GM12878 (cell line): ENCODE measurements at regions not wholly inside any gene's neighbourhood (a gene's known extent, or its start where the extent isn't known, plus 50 kb on each side); places are given as distances from the start of the nearest gene placed in this dataset.

Experiments
- ATAC-seq: fragments of 200-7000 bp; cut with Tn5 transposase; 3 replicates; pipeline ENCODE4 v1.9.1; 2020; ENCODE audit warnings: mild to moderate bottlenecking, moderate library complexity
- BruUV-seq: library from RNA; stranded (reverse); fragments of 400-500 nt; replicated peaks from 2 replicates; lab custom pipeline; 2021; lab: Mats Ljungman, UMichigan
- CTCF ChIA-PET: fragments of 300-600 bp; sonication (Branson Sonifier 250); formaldehyde crosslinking; extraction: SDS; loops from one replicate; lab custom pipeline; 2021; ENCODE audit warnings: inconsistent platforms; lab: Yijun Ruan, JAX
- POLR2A ChIA-PET: fragments of 350-600 bp; formaldehyde crosslinking; extraction: SDS; loops from one replicate; lab custom pipeline; 2021; ENCODE audit warnings: inconsistent platforms; lab: Charles Lee
- RAD21 ChIA-PET: fragments of 300-600 bp; sonication (Branson Sonifier 250); formaldehyde crosslinking; loops from one replicate; lab custom pipeline; 2023; ENCODE audit warnings: antibody characterized with exemption; ENCODE audit not compliant: unreplicated experiment; lab: Charles Lee
- SMC1A ChIA-PET: fragments of 300-600 bp; sonication (Branson Sonifier 250); formaldehyde crosslinking; loops from one replicate; lab custom pipeline; 2023; ENCODE audit not compliant: unreplicated experiment, uncharacterized antibody; lab: Charles Lee
- DNase-seq: peaks from one replicate; pipeline ENCODE4 v3.0.0-alpha.2; 2011; ENCODE audit warnings: low read depth, low spot score
- FAIRE-seq: peaks from 3 replicates; lab custom pipeline; 2011; peaks lifted over from hg19 to GRCh38; lab: Jason Lieb, UNC
- H2AFZ ChIP-seq: 2 replicates; pipeline ENCODE4 v1.6.0; 2011; ENCODE audit warnings: low read depth, low read length, control low read depth; ENCODE audit not compliant: control insufficient read depth
- H3K27ac ChIP-seq: 2 replicates; pipeline ENCODE4 v1.5.1; 2011; ENCODE audit warnings: control low read depth; ENCODE audit not compliant: control insufficient read depth, insufficient read depth
- H3K27me3 ChIP-seq, 2 experiments: replicated peaks in 1 of 2; 2 replicates each; pipeline versions ENCODE4 v1.6.0 to v1.6.1; 2011; ENCODE audit warnings: low read length in 1 of 2; ENCODE audit not compliant: control insufficient read depth in 2 of 2, insufficient read depth in 2 of 2
- H3K36me3 ChIP-seq, 2 experiments: 2 replicates each; pipeline ENCODE4 v1.5.1; 2011; ENCODE audit warnings: low read length in 1 of 2; ENCODE audit not compliant: control insufficient read depth in 2 of 2, insufficient read depth in 2 of 2
- H3K4me1 ChIP-seq: 2 replicates; pipeline ENCODE4 v1.6.1; 2011; ENCODE audit warnings: mild to moderate bottlenecking, low read length, moderate library complexity, mixed read lengths; ENCODE audit not compliant: control insufficient read depth, insufficient read depth
- H3K4me2 ChIP-seq: 2 replicates; pipeline ENCODE4 v1.6.0; 2011; ENCODE audit warnings: control low read depth; ENCODE audit not compliant: control insufficient read depth, insufficient read depth
- H3K4me3 ChIP-seq: fragments of 200-600 bp; sonication (generic); 2 replicates; pipeline ENCODE4 v1.5.1; 2016
- H3K79me2 ChIP-seq: 2 replicates; pipeline ENCODE4 v1.6.0; 2011; ENCODE audit warnings: low read length; ENCODE audit not compliant: control insufficient read depth, insufficient read depth
- H3K9ac ChIP-seq: 2 replicates; pipeline ENCODE4 v1.8.0; 2011; ENCODE audit warnings: low read length, control low read depth, mixed read lengths; ENCODE audit not compliant: control insufficient read depth, insufficient read depth
- H3K9me3 ChIP-seq: replicated peaks from 3 replicates; pipeline ENCODE4 v1.5.1; 2011; ENCODE audit warnings: mild to moderate bottlenecking, low read length; ENCODE audit not compliant: control insufficient read depth, insufficient read depth
- H4K20me1 ChIP-seq: 2 replicates; pipeline ENCODE4 v1.6.0; 2011; ENCODE audit not compliant: control insufficient read depth, insufficient read depth
- ATF2 ChIP-seq: IDR thresholded peaks from 2 replicates; pipeline ENCODE4 v1.6.1; 2012; ENCODE audit warnings: low read length, inconsistent platforms
- BCL11A ChIP-seq: IDR thresholded peaks from 2 replicates; pipeline ENCODE4 v1.6.1; 2011; ENCODE audit warnings: low read depth, low read length
- CBX5 ChIP-seq: sonication (generic); IDR thresholded peaks from 2 replicates; pipeline ENCODE4 v1.6.1; 2016; ENCODE audit warnings: low read depth, moderate library complexity, mild to moderate bottlenecking, inconsistent platforms
- CEBPB ChIP-seq, 2 experiments: fragments of 150-350 bp in 1 of 2; IDR thresholded peaks; 2 replicates each; pipeline ENCODE4 v1.6.1; 2012 to 2014; ENCODE audit warnings: low read depth in 2 of 2, low read length in 2 of 2, borderline replicate concordance in 1 of 2, inconsistent platforms in 1 of 2
- ESRRA ChIP-seq: IDR thresholded peaks from 2 replicates; pipeline ENCODE4 v1.6.1; 2012; ENCODE audit warnings: mild to moderate bottlenecking, low read length, improper control_type of control experiment
- NFYA ChIP-seq: IDR thresholded peaks from 2 replicates; pipeline ENCODE4 v1.6.1; 2011; ENCODE audit warnings: low read depth, mild to moderate bottlenecking, low read length, improper control_type of control experiment, borderline replicate concordance
- SMAD1 ChIP-seq: fragments of 450-650 bp; IDR thresholded peaks from 2 replicates; pipeline ENCODE4 v1.6.1; 2018; ENCODE audit warnings: mild to moderate bottlenecking, low read depth; ENCODE audit not compliant: partially characterized antibody
- SPI1 ChIP-seq: IDR thresholded peaks from 2 replicates; pipeline ENCODE4 v1.6.1; 2011; ENCODE audit warnings: low read depth, mild to moderate bottlenecking, low read length, moderate library complexity, borderline replicate concordance; ENCODE audit not compliant: insufficient read depth
- USF1 ChIP-seq: IDR thresholded peaks from 2 replicates; pipeline ENCODE4 v1.6.1; 2011; ENCODE audit warnings: borderline replicate concordance, low read depth, mild to moderate bottlenecking, moderate library complexity, mixed read lengths, low read length; ENCODE audit not compliant: insufficient read depth; ENCODE audit errors: extremely low read length
- YBX1 ChIP-seq: fragments of 450-650 bp; IDR thresholded peaks from 2 replicates; pipeline ENCODE4 v1.6.1; 2016; ENCODE audit warnings: antibody characterized with exemption
- ZNF687 ChIP-seq: fragments of 450-650 bp; IDR thresholded peaks from 2 replicates; pipeline ENCODE4 v1.6.1; 2017; ENCODE audit warnings: mild to moderate bottlenecking, moderate library complexity
- WGBS: methylation state at CpG from one replicate; pipeline ENCODE4 v1.1.6; 2016; ENCODE audit warnings: low lambda C conversion rate; ENCODE audit not compliant: insufficient replicate concordance, insufficient coverage; ENCODE audit errors: missing lambda C conversion rate; 5-methylcytosine and 5-hydroxymethylcytosine counted together
- in situ Hi-C: fragments of 300-500 bp; cut with MboI; formaldehyde crosslinking; loops from 9 replicates; pipeline ENCODE4 v1.14.3; 2018; ENCODE audit warnings: mixed read lengths
- intact Hi-C: fragments of 100-400 bp; cut with micrococcal nuclease; formaldehyde crosslinking; loops from one replicate; pipeline ENCODE4 v1.14.2; 2022; ENCODE audit not compliant: unreplicated experiment
- TF ChIP-seq, protein P1 (sequence below): IDR thresholded peaks from 2 replicates; pipeline ENCODE4 v1.6.1; 2012; ENCODE audit warnings: low read depth, low read length, improper control_type of control experiment

DNA sequence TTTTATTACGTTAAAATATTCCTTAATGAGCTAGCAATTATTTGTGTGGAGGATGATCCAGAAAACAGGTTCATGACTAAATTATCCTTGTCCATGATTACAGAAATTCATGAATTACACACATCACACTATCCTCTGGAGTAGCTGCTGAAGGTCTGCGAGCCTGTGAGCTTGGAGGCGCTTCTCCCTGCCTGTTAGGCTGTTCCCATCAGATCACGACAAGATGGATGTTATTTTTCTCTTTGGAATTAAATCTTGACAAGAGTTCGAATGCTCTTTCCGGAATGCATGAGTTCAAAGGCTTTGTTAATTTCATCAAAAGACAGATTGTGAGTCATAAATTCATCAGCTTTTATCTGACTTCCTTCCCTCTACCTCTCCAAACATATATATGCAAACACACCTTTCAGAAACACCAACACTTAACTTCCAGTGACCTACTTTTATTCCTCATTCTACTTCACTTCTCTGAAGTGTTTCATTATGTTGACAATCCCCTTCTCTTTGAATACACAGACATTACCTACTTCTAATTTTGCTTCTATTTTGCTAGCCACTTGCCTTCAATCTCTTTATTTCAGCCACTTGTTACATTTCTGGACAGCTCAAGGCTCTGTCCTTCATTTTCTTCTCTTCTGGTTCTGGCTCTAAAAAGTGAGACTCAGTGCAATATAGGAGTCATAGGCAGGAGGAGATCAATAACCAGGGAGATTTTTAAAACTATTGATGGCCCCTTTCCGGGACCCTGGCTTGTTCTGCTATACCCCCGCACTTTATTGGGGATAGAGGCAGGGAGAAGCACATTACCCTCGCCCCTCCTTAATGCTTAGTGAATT, 274.6 kb downstream of the BTG1 start:
- H3K9me3 ChIP-seq, result no peaks in the 10 kb centered on the region; the same call in 2 of the 3 replicates
- no peak overlapping the region for H3K27ac ChIP-seq
- no peaks in the 10 kb centered on the region for H3K27me3 ChIP-seq
- ChIA-PET RAD21 (no interaction called here), SMC1A (interaction anchor here (1.0 kb wide), 1 partner anchor 490 kb away, joined by 4 read pairs; no protein-coding TSS in a partner anchor), CTCF (no interaction called here), POLR2A (no interaction called here)
- no peaks in the 10 kb centered on the region for H3K79me2 ChIP-seq
- in situ Hi-C loops (no loop called here), intact Hi-C loops (no loop called here)
- H3K4me3 ChIP-seq, result no peak overlapping the region
- FAIRE-seq (no peak), ATAC-seq (no peak), DNase-seq (no peak)
- BruUV-seq, result no TSS peak
- H3K36me3 ChIP-seq, result no peaks in the 10 kb centered on the region
- no peak overlapping the region for H3K4me2 ChIP-seq
- no peaks in the 10 kb centered on the region; the same call in 1 of the 2 replicates for H4K20me1 ChIP-seq
- H2AFZ ChIP-seq, result no peak overlapping the region
- no peaks in the 10 kb centered on the region for H3K4me1 ChIP-seq
- no peak overlapping the region for H3K9ac ChIP-seq
- 62% methylated on average over 9 of the region's 9 CpGs for WGBS
- no peak for TF ChIP-seq ATF2
- no peak for TF ChIP-seq ESRRA
- TF ChIP-seq CBX5, result no peak
- no peak for TF ChIP-seq BCL11A
- no peak for TF ChIP-seq CEBPB (IDR thresholded peaks at IDR 0.05; ENCODE audit: borderline replicate concordance in 1 of 2, low read depth in 2 of 2, low read length in 2 of 2)
- no peak for TF ChIP-seq SMAD1
- TF ChIP-seq USF1, result no peak
- TF ChIP-seq ZNF687, result no peak
- no peak for TF ChIP-seq YBX1
- TF ChIP-seq, protein P1, sequence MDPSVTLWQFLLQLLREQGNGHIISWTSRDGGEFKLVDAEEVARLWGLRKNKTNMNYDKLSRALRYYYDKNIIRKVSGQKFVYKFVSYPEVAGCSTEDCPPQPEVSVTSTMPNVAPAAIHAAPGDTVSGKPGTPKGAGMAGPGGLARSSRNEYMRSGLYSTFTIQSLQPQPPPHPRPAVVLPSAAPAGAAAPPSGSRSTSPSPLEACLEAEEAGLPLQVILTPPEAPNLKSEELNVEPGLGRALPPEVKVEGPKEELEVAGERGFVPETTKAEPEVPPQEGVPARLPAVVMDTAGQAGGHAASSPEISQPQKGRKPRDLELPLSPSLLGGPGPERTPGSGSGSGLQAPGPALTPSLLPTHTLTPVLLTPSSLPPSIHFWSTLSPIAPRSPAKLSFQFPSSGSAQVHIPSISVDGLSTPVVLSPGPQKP, result no peak
- TF ChIP-seq NFYA, result no peak
- TF ChIP-seq SPI1, result no peak
